OCI-LY7 (cell line): ENCODE measurements at regions not wholly inside any gene's neighbourhood (a gene's known extent, or its start where the extent isn't known, plus 50 kb on each side); places are given as distances from the start of the nearest gene placed in this dataset.

ENCODE experiments used
- BruUV-seq: library from RNA; stranded (reverse); fragments of 400-500 nt; replicated peaks from 2 replicates; lab custom pipeline; 2021; lab: Mats Ljungman, UMichigan
- CTCF ChIA-PET: fragments of 300-600 bp; sonication (Branson Sonifier 250); formaldehyde crosslinking; loops from one replicate; lab custom pipeline; 2022; ENCODE audit warnings: antibody characterized with exemption; ENCODE audit not compliant: unreplicated experiment; lab: Charles Lee
- POLR2A ChIA-PET: fragments of 300-600 bp; sonication (Branson Sonifier 250); formaldehyde crosslinking; loops from one replicate; lab custom pipeline; 2022; ENCODE audit warnings: antibody characterized with exemption; lab: Charles Lee
- DNase-seq: peaks from one replicate; pipeline ENCODE4 v3.0.0-alpha.2; 2015; ENCODE audit warnings: low spot score
- H2AFZ ChIP-seq: fragments of 200-600 bp; sonication (generic), shearing (Covaris generic); 2 replicates; pipeline ENCODE4 v1.6.1; 2014; ENCODE audit warnings: mild to moderate bottlenecking, antibody characterized with exemption, low read length, moderate library complexity
- H3K27ac ChIP-seq: fragments of 200-600 bp; sonication (generic); 2 replicates; pipeline ENCODE4 v1.5.1; 2014; ENCODE audit warnings: mixed run types, low read depth, mild to moderate bottlenecking, moderate library complexity, low read length, inconsistent platforms; ENCODE audit not compliant: poor library complexity, severe bottlenecking
- H3K36me3 ChIP-seq: fragments of 200-600 bp; sonication (generic); 2 replicates; pipeline ENCODE4 v1.6.1; 2014; ENCODE audit warnings: mild to moderate bottlenecking, antibody characterized with exemption, low read length, moderate library complexity, mixed read lengths; ENCODE audit not compliant: insufficient read depth
- H3K4me1 ChIP-seq: fragments of 200-600 bp; sonication (generic); 2 replicates; pipeline ENCODE4 v1.5.1; 2014; ENCODE audit warnings: mild to moderate bottlenecking, low read length; ENCODE audit not compliant: insufficient read depth, poor library complexity, severe bottlenecking
- H3K4me2 ChIP-seq: fragments of 200-600 bp; sonication (generic); 2 replicates; pipeline ENCODE4 v1.6.1; 2014; ENCODE audit warnings: mild to moderate bottlenecking, low read length
- H3K4me3 ChIP-seq: fragments of 200-600 bp; sonication (generic); 2 replicates; pipeline ENCODE4 v1.5.1; 2014; ENCODE audit warnings: mild to moderate bottlenecking, low read depth, low read length; ENCODE audit not compliant: poor library complexity, severe bottlenecking
- H3K79me2 ChIP-seq: fragments of 200-600 bp; sonication (generic); 2 replicates; pipeline ENCODE4 v1.6.1; 2016; ENCODE audit warnings: low read depth, mild to moderate bottlenecking, low read length, moderate library complexity, mixed read lengths; ENCODE audit not compliant: insufficient read depth
- H3K9me2 ChIP-seq: fragments of 200-600 bp; sonication (generic); 2 replicates; pipeline ENCODE4 v1.6.1; 2016; ENCODE audit warnings: mild to moderate bottlenecking, low read length, mixed read lengths; ENCODE audit not compliant: insufficient read depth
- H3K9me3 ChIP-seq: fragments of 200-600 bp; sonication (generic); 2 replicates; pipeline ENCODE4 v1.6.1; 2014; ENCODE audit warnings: mild to moderate bottlenecking, mixed run types, low read length, mixed read lengths
- H4K20me1 ChIP-seq: fragments of 200-600 bp; sonication (generic); 2 replicates; pipeline ENCODE4 v1.6.1; 2014; ENCODE audit warnings: mild to moderate bottlenecking, antibody characterized with exemption, low read length, moderate library complexity, mixed read lengths; ENCODE audit not compliant: insufficient read depth
- CTCF ChIP-seq: fragments of 200-600 bp; sonication (generic); conservative IDR thresholded peaks from 2 replicates; pipeline ENCODE4 v1.5.1; 2014; ENCODE audit warnings: mild to moderate bottlenecking, antibody characterized with exemption, low read length, moderate library complexity, mixed read lengths
- EZH2phosphoT487 ChIP-seq: fragments of 200-600 bp; sonication (generic); IDR thresholded peaks from 2 replicates; pipeline ENCODE4 v1.6.1; 2018; ENCODE audit warnings: low read depth, borderline replicate concordance, mild to moderate bottlenecking, mixed run types, antibody characterized with exemption, low read length, moderate library complexity, mixed read lengths
- intact Hi-C: fragments of 100-400 bp; cut with micrococcal nuclease; formaldehyde crosslinking; loops from one replicate; pipeline ENCODE4 v1.10.0; 2022; ENCODE audit not compliant: unreplicated experiment

- no peak overlapping the region for H3K4me2 ChIP-seq
- H3K9me3 ChIP-seq, result no peaks in the 10 kb centered on the region
- peaks cover 8% of the 10 kb centered on the region for H3K4me1 ChIP-seq
- POLR2A ChIA-PET, result interaction anchor here (0.5 to 1.1 kb wide), 3 partner anchors 10 to 188 kb away, joined by 3 to 7 read pairs (median 3); no protein-coding TSS in a partner anchor
- CTCF ChIA-PET, result no interaction called here
- no peak for DNase-seq
- BruUV-seq, result no TSS peak
- no peaks in the 10 kb centered on the region for H3K79me2 ChIP-seq
- no peaks in the 10 kb centered on the region for H3K9me2 ChIP-seq
- no peaks in the 10 kb centered on the region for H4K20me1 ChIP-seq
- H3K27ac ChIP-seq, result no peak overlapping the region
- no peak overlapping the region for H3K4me3 ChIP-seq
- no peak overlapping the region for H2AFZ ChIP-seq
- intact Hi-C loops, result no loop called here
- TF ChIP-seq CTCF (no peak), EZH2phosphoT487 (no peak)
- no peaks in the 10 kb centered on the region for H3K36me3 ChIP-seq
Measured at GRCh38 chr4:37757761-37758160, 68.7 kb upstream of the PGM2 start.

- peaks cover 6% of the 10 kb centered on the region for H3K4me1 ChIP-seq
- H3K4me2 ChIP-seq, result no peak overlapping the region
- BruUV-seq, result no TSS peak
- no peaks in the 10 kb centered on the region for H3K9me2 ChIP-seq
- H3K4me3 ChIP-seq, result no peak overlapping the region
- no peak overlapping the region for H3K27ac ChIP-seq
- intact Hi-C loops, result no loop called here
- no peaks in the 10 kb centered on the region for H3K36me3 ChIP-seq
- H3K9me3 ChIP-seq, result no peaks in the 10 kb centered on the region
- TF ChIP-seq CTCF (no peak), EZH2phosphoT487 (no peak)
- no peaks in the 10 kb centered on the region for H4K20me1 ChIP-seq
- H3K79me2 ChIP-seq, result no peaks in the 10 kb centered on the region
- H2AFZ ChIP-seq, result no peak overlapping the region
- ChIA-PET POLR2A (interaction anchor here (0.7 kb wide), 1 partner anchor 10 kb away, joined by 3 read pairs; no protein-coding TSS in a partner anchor), CTCF (no interaction called here)
- no peak for DNase-seq
Measured at GRCh38 chr4:37757121-37757520, 69.4 kb upstream of the PGM2 start.

- Histone ChIP-seq H3K4me2 (no peak overlapping the region), H3K4me1 (peaks cover 14% of the 10 kb centered on the region), H3K36me3 (no peaks in the 10 kb centered on the region), H2AFZ (peak overlapping the region; percentile 16; the same call in 1 of the 2 replicates), H4K20me1 (no peaks in the 10 kb centered on the region), H3K4me3 (no peak overlapping the region), H3K9me2 (no peaks in the 10 kb centered on the region), H3K9me3 (no peaks in the 10 kb centered on the region), H3K27ac (no peak overlapping the region), H3K79me2 (no peaks in the 10 kb centered on the region)
- TF ChIP-seq EZH2phosphoT487 (no peak), CTCF (no peak)
- BruUV-seq, result no TSS peak
- intact Hi-C loops, result no loop called here
- no peak for DNase-seq
- ChIA-PET POLR2A (interaction anchor here (0.5 to 3.2 kb wide), 7 partner anchors 10 to 299 kb away, joined by 3 to 18 read pairs (median 3); no protein-coding TSS in a partner anchor), CTCF (no interaction called here)
Measured at GRCh38 chr4:37754410-37755185, 68.4 kb upstream of the RELL1 start.
